Bronchial epithelial cell (primary cell): ENCODE measurements at regions not wholly inside any gene's neighbourhood (a gene's known extent, or its start where the extent isn't known, plus 50 kb on each side); places are given as distances from the start of the nearest gene placed in this dataset.

Experiments used
- DNase-seq: peaks from one replicate; pipeline ENCODE4 v3.0.0-alpha.2; 2010; ENCODE audit warnings: low read depth
- FAIRE-seq: peaks from 2 replicates; lab custom pipeline; 2011; peaks lifted over from hg19 to GRCh38; lab: Jason Lieb, UNC
- H3K27me3 ChIP-seq: 2 replicates; pipeline ENCODE4 v1.5.1; 2011; ENCODE audit warnings: low read length; ENCODE audit not compliant: control insufficient read depth, insufficient read depth
- H3K36me3 ChIP-seq: 2 replicates; pipeline ENCODE4 v1.5.1; 2011; ENCODE audit warnings: low read length; ENCODE audit not compliant: control insufficient read depth, insufficient read depth
- H3K4me3 ChIP-seq: 2 replicates; pipeline ENCODE4 v1.5.1; 2011; ENCODE audit warnings: mild to moderate bottlenecking, low read depth, low read length, control low read depth
- CTCF ChIP-seq: IDR thresholded peaks from 2 replicates; pipeline ENCODE4 v1.5.1; 2011; ENCODE audit warnings: mild to moderate bottlenecking, moderate library complexity, low read length, control low read depth, inconsistent platforms; ENCODE audit not compliant: insufficient read depth, severe bottlenecking

GRCh38 chr5:67647772-67648171 lies 451.2 kb upstream of the CD180 start:
- Histone ChIP-seq H3K36me3 (no peaks in the 10 kb centered on the region), H3K27me3 (no peaks in the 10 kb centered on the region), H3K4me3 (no peak overlapping the region)
- DNase-seq (no peak), FAIRE-seq (no peak)
- no peak for TF ChIP-seq CTCF

GRCh38 chr5:67644221-67644920 lies 447.8 kb upstream of the CD180 start:
- Histone ChIP-seq H3K36me3 (no peaks in the 10 kb centered on the region), H3K27me3 (no peaks in the 10 kb centered on the region), H3K4me3 (no peak overlapping the region)
- FAIRE-seq, result no peak
- DNase-seq, result no peak
- no peak for TF ChIP-seq CTCF

GRCh38 chr5:67643536-67643935 lies 446.9 kb upstream of the CD180 start:
- no peak for DNase-seq
- no peak for FAIRE-seq
- TF ChIP-seq CTCF, result no peak

GRCh38 chr5:67639976-67640375 lies 443.4 kb upstream of the CD180 start:
- Histone ChIP-seq H3K4me3 (no peak overlapping the region), H3K27me3 (peaks cover 1% of the 10 kb centered on the region), H3K36me3 (no peaks in the 10 kb centered on the region)
- FAIRE-seq (no peak), DNase-seq (no peak)
- TF ChIP-seq CTCF, result no peak

More at GRCh38 chr5:67643536-67643935, 446.9 kb upstream of the CD180 start:
- Histone ChIP-seq H3K4me3 (no peak overlapping the region), H3K36me3 (no peaks in the 10 kb centered on the region), H3K27me3 (no peaks in the 10 kb centered on the region)

- TF ChIP-seq CTCF, result no peak
- Histone ChIP-seq H3K4me3 (no peak overlapping the region), H3K27me3 (peaks cover 1% of the 10 kb centered on the region), H3K36me3 (no peaks in the 10 kb centered on the region)
- DNase-seq, result no peak
- FAIRE-seq, result no peak
These were observed 442.7 kb upstream of the CD180 start for GRCh38 chr5:67639313-67639712.

- Histone ChIP-seq H3K36me3 (no peaks in the 10 kb centered on the region), H3K27me3 (peaks cover 1% of the 10 kb centered on the region), H3K4me3 (no peak overlapping the region)
- FAIRE-seq, result no peak
- no peak for TF ChIP-seq CTCF
- DNase-seq, result no peak
These were observed 440.4 kb upstream of the CD180 start for GRCh38 chr5:67636850-67637524.
